ENCODE measurements at regions not wholly inside any gene's neighbourhood (a gene's known extent, or its start where the extent isn't known, plus 50 kb on each side); places are given as distances from the start of the nearest gene placed in this dataset.
"Not testable (repeated sequence)": the region's sequence is repeated elsewhere in the genome, so short reads cannot be mapped to it uniquely, and the experiment has no call there.

GRCh38 chr2:174697255-174697654 is 67.0 kb downstream of the CHRNA1 start:
- peak; percentile 34 for DNase-seq

- no peak for DNase-seq
Observed at GRCh38 chr2:174694920-174695319, 69.4 kb downstream of the CHRNA1 start.

- no peak for DNase-seq
Observed at GRCh38 chr2:174694196-174694878, 69.9 kb downstream of the CHRNA1 start.

- no peak for DNase-seq
Observed at GRCh38 chr2:174693344-174693743, 70.9 kb downstream of the CHRNA1 start.

- no peak for DNase-seq
Observed at GRCh38 chr2:174692256-174692919, 71.9 kb downstream of the CHRNA1 start.

- no peak for DNase-seq
Observed at GRCh38 chr2:174691201-174691779, 73.0 kb downstream of the CHRNA1 start.

GRCh38 chr2:174690026-174690425 is 74.2 kb downstream of the CHRNA1 start:
- DNase-seq = no peak

- no peak for DNase-seq
Observed at GRCh38 chr2:174688079-174688478, 76.2 kb downstream of the CHRNA1 start.

- no peak for DNase-seq
Observed at GRCh38 chr2:174686430-174686829, 77.8 kb downstream of the CHRNA1 start.

- DNase-seq = no peak
Observed at GRCh38 chr2:174683392-174683759, 80.9 kb downstream of the CHRNA1 start.

GRCh38 chr2:174682578-174683391 is 81.5 kb downstream of the CHRNA1 start:
- peak; percentile 60 for DNase-seq

GRCh38 chr2:174682007-174682577 is 82.2 kb downstream of the CHRNA1 start:
- DNase-seq = peak; percentile 27

- DNase-seq = no peak
Observed at GRCh38 chr2:174681099-174682006, 82.9 kb downstream of the CHRNA1 start.

- DNase-seq = no peak
Observed at GRCh38 chr2:174680221-174680620, 82.6 kb upstream of the WIPF1 start.

GRCh38 chr2:174678395-174678794 is 80.8 kb upstream of the WIPF1 start:
- DNase-seq = no peak

GRCh38 chr2:174675615-174676014 is 78.0 kb upstream of the WIPF1 start:
- DNase-seq = peak; percentile 24

- DNase-seq = no peak
Observed at GRCh38 chr2:174673876-174674275, 76.3 kb upstream of the WIPF1 start.

- DNase-seq = no peak
Observed at GRCh38 chr2:174673440-174673839, 75.8 kb upstream of the WIPF1 start.

- DNase-seq = not testable (repeated sequence)
Observed at GRCh38 chr2:174671532-174671931, 73.9 kb upstream of the WIPF1 start.

GRCh38 chr2:174670446-174670845 is 72.8 kb upstream of the WIPF1 start:
- no peak for DNase-seq

GRCh38 chr2:174669336-174669735 is 71.7 kb upstream of the WIPF1 start:
- no peak for DNase-seq

GRCh38 chr2:174668075-174668474 is 70.5 kb upstream of the WIPF1 start:
- DNase-seq = no peak

All from T-helper 9 cell (primary cell).